ENCODE measurements at regions not wholly inside any gene's neighbourhood (a gene's known extent, or its start where the extent isn't known, plus 50 kb on each side); places are given as distances from the start of the nearest gene placed in this dataset.

GRCh38 chr3:22176911-22177310 lies 425.9 kb upstream of the ZNF385D start:
- 87% methylated on average over 3 of the region's 3 CpGs for WGBS
- no peak overlapping the region for H3K4me3 ChIP-seq (ENCODE audit: low read depth, low read length)
- no peak overlapping the region for H3K27ac ChIP-seq (ENCODE audit: low read depth)

DNA sequence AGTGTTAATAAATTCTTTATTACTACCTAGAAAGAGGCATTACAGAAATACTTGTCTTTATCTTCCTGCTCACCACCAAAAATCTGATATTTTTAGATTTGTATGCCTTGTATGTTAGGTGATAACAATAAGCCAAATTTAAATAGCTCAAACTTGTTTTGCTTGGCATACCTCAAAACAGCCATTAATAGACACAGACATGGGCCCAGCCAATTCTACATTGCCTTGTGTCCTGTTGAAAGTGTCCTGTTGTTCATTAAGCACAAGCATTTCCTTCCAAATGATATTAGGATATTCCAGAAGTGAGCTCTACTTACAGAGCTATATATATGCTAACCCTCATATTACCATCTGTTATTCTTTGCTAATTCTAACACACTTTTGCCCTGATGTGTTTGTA lies 438.6 kb upstream of the ZNF385D start:
- H3K36me3 ChIP-seq (ENCODE audit: insufficient read depth): no peaks in the 10 kb centered on the region
- DNase-seq (ENCODE audit: extremely low spot score): no peak
- H3K4me3 ChIP-seq (ENCODE audit: low read depth, low read length): no peak overlapping the region
- H3K4me1 ChIP-seq (ENCODE audit: insufficient read depth): no peaks in the 10 kb centered on the region
- no peak overlapping the region for H3K27ac ChIP-seq (ENCODE audit: low read depth)

More at GRCh38 chr3:22176911-22177310, 425.9 kb upstream of the ZNF385D start:
- DNase-seq (ENCODE audit: extremely low spot score): no peak
- Histone ChIP-seq H3K4me1 (ENCODE audit: insufficient read depth) (no peaks in the 10 kb centered on the region), H3K36me3 (ENCODE audit: insufficient read depth) (no peaks in the 10 kb centered on the region)

DNA sequence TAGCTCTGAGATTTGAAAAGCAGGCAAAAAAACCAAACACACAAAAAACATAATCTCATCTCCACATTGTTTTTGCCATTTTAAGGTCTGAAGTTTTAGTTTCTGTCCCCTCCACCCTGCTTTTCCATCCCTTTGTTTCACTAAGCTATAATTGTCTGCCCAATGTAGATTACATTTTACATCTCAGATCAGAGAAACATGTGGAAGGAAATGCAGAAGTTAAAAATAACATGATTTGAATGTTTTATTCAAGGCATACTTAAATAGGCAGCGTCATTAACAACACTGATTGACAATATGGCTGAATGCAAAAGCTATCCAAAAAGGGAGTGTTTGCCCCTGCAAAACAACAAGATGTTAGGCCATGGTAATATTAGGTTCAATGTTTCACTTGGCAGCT lies 448.1 kb upstream of the ZNF385D start:
- DNase-seq (ENCODE audit: extremely low spot score): no peak
- no peaks in the 10 kb centered on the region for H3K36me3 ChIP-seq (ENCODE audit: insufficient read depth)

GRCh38 chr3:22208844-22209243 lies 457.8 kb upstream of the ZNF385D start:
- Histone ChIP-seq H3K36me3 (ENCODE audit: insufficient read depth) (no peaks in the 10 kb centered on the region), H3K27ac (ENCODE audit: low read depth) (no peak overlapping the region), H3K4me1 (ENCODE audit: insufficient read depth) (no peaks in the 10 kb centered on the region), H3K4me3 (ENCODE audit: low read depth, low read length) (no peak overlapping the region)
- 28% methylated on average over 1 of the region's 1 CpG for WGBS
- DNase-seq (ENCODE audit: extremely low spot score): no peak

More for the DNA sequence above, 448.1 kb upstream of the ZNF385D start:
- H3K4me3 ChIP-seq (ENCODE audit: low read depth, low read length): no peak overlapping the region
- 78% methylated on average over 1 of the region's 1 CpG for WGBS
- H3K4me1 ChIP-seq (ENCODE audit: insufficient read depth): no peaks in the 10 kb centered on the region
- no peak overlapping the region for H3K27ac ChIP-seq (ENCODE audit: low read depth)

DNA sequence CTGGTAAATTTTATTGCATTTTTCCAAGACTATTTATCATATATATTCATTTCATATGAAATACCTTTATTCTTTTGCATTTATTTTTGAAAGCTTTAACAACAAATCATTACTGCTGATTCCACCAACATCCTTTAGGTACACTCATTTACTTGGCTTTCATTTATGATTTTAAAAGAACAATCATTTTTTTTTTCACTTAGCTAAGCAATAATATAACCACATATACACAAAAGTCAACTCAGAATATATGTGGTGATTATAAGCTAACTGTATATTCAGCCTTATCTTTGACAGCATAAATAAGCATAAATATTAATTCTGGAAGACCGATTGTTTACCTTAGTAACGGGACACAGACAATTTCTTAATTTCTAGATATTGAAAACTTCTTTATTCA lies 458.6 kb upstream of the ZNF385D start:
- no peak overlapping the region for H3K27ac ChIP-seq (ENCODE audit: low read depth)
- WGBS: 93% methylated on average over 2 of the region's 2 CpGs

DNA sequence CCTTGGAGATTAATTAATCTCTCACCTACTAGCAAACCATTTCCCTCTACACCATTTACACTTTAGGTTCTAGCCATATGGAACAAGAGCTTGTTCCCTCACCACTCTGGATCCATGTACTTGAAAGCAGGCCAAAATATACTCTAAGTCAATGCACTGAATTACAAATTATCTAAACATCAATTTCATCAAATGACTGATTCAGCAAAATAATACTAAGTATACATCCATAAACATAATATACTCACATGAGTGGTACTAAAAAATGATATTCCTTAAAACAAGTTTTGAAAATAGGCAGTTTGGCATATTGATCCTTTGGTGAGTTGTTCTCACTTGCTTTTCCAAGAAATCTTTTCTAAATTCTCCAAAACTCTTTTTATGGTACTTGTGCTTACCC lies 459.7 kb upstream of the ZNF385D start:
- DNase-seq (ENCODE audit: extremely low spot score): no peak
- Histone ChIP-seq H3K27ac (ENCODE audit: low read depth) (no peak overlapping the region), H3K36me3 (ENCODE audit: insufficient read depth) (no peaks in the 10 kb centered on the region), H3K4me1 (ENCODE audit: insufficient read depth) (no peaks in the 10 kb centered on the region), H3K4me3 (ENCODE audit: low read depth, low read length) (no peak overlapping the region)

More for the DNA sequence above, 458.6 kb upstream of the ZNF385D start:
- no peak for DNase-seq (ENCODE audit: extremely low spot score)
- H3K4me3 ChIP-seq (ENCODE audit: low read depth, low read length): no peak overlapping the region
- H3K4me1 ChIP-seq (ENCODE audit: insufficient read depth): no peaks in the 10 kb centered on the region
- H3K36me3 ChIP-seq (ENCODE audit: insufficient read depth): no peaks in the 10 kb centered on the region

DNA sequence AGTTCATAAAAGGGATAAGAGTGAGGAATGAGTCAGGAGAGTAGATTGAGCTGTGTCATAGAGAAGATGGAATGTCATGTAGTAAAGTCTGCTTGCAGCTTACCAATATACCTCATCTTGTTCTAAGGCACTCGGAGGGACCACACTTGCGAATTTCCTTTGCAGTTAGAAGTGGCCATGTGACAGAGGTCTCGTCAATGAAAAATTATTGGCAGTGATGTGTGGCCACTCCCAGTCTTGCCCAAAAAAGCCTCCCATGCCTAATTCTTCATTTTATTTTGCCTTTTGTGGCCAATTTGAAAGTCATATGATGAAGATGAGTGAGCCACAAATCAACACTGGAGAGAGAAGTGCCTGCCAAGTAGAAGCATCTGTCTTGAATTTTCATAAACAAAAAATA lies 465.6 kb upstream of the ZNF385D start:
- 90% methylated on average over 3 of the region's 3 CpGs for WGBS
- DNase-seq (ENCODE audit: extremely low spot score): no peak
- no peaks in the 10 kb centered on the region for H3K36me3 ChIP-seq (ENCODE audit: insufficient read depth)
- H3K4me3 ChIP-seq (ENCODE audit: low read depth, low read length): no peak overlapping the region
- no peaks in the 10 kb centered on the region for H3K4me1 ChIP-seq (ENCODE audit: insufficient read depth)
- no peak overlapping the region for H3K27ac ChIP-seq (ENCODE audit: low read depth)

- Histone ChIP-seq H3K27ac (ENCODE audit: low read depth) (no peak overlapping the region), H3K4me3 (ENCODE audit: low read depth, low read length) (no peak overlapping the region), H3K36me3 (ENCODE audit: insufficient read depth) (no peaks in the 10 kb centered on the region), H3K4me1 (ENCODE audit: insufficient read depth) (no peaks in the 10 kb centered on the region)
- WGBS: 89% methylated on average over 7 of the region's 7 CpGs
- no peak for DNase-seq (ENCODE audit: extremely low spot score)
Measured at GRCh38 chr3:22225161-22225560, 474.2 kb upstream of the ZNF385D start.

GRCh38 chr3:22228705-22229104 lies 477.7 kb upstream of the ZNF385D start:
- no peaks in the 10 kb centered on the region for H3K36me3 ChIP-seq (ENCODE audit: insufficient read depth)
- no peaks in the 10 kb centered on the region for H3K4me1 ChIP-seq (ENCODE audit: insufficient read depth)
- 87% methylated on average over 1 of the region's 1 CpG for WGBS
- H3K27ac ChIP-seq (ENCODE audit: low read depth): no peak overlapping the region
- H3K4me3 ChIP-seq (ENCODE audit: low read depth, low read length): no peak overlapping the region
- DNase-seq (ENCODE audit: extremely low spot score): no peak

DNA sequence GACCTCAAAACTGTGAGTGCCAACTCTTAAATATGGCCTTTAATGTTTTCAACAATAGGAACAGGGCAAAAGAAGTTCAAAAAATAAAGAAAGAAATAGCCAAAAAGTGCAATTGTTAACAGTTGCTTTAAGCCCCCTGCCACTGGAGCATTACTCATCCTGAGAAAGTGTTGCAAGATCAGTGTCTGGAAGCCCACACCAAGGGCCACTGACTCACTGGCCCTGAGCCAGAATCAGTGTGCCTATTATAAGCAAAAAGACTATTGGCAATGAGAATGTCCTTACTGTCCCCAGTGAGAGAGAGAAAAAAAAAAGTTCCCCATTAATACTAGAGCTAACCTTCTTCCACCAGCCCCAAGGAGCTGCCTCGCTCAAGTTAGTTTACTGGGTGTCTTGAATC lies 480.1 kb upstream of the ZNF385D start:
- WGBS: 90% methylated on average over 1 of the region's 1 CpG

DNA sequence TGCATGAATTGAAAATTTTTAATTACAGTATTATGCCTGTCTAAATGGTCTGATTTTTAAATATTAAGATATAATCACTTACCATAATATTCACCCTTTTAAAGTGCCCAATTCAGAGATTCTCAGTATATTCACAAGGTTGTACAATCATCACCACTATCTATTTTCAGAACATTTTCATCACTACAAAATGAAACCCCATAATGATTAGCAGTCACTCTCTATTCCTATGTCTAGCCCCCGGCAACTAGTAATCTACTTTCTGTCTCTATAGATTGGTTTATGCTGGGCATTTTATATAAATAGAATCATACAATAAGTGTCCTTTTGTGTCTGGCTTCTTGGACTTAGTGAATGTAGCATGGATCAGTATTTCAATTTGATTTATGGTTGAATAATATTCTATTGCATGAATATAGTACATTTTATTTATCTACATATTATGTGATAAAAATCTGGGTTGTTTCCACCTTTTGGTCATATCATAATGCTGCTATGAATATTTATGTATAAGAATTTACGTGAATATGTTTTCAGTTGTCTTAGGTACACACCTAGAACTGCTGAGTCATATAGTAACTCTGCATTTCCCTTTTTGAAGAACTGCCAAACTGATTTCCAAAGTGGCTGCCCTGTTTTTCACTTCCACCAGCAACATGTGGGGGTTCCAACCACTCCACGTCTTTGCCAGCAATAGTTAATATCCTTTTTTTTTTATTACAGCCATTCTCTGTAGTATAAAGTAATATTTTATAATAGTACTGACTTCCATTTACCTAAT lies 485.7 kb upstream of the ZNF385D start:
- WGBS: 77% methylated on average over 3 of the region's 3 CpGs
- Histone ChIP-seq H3K36me3 (ENCODE audit: insufficient read depth) (no peaks in the 10 kb centered on the region), H3K4me1 (ENCODE audit: insufficient read depth) (no peaks in the 10 kb centered on the region), H3K4me3 (ENCODE audit: low read depth, low read length) (no peak overlapping the region), H3K27ac (ENCODE audit: low read depth) (no peak overlapping the region)
- DNase-seq (ENCODE audit: extremely low spot score): no peak

More for the DNA sequence above, 480.1 kb upstream of the ZNF385D start:
- Histone ChIP-seq H3K4me1 (ENCODE audit: insufficient read depth) (no peaks in the 10 kb centered on the region), H3K27ac (ENCODE audit: low read depth) (no peak overlapping the region), H3K4me3 (ENCODE audit: low read depth, low read length) (no peak overlapping the region), H3K36me3 (ENCODE audit: insufficient read depth) (no peaks in the 10 kb centered on the region)
- no peak for DNase-seq (ENCODE audit: extremely low spot score)

DNA sequence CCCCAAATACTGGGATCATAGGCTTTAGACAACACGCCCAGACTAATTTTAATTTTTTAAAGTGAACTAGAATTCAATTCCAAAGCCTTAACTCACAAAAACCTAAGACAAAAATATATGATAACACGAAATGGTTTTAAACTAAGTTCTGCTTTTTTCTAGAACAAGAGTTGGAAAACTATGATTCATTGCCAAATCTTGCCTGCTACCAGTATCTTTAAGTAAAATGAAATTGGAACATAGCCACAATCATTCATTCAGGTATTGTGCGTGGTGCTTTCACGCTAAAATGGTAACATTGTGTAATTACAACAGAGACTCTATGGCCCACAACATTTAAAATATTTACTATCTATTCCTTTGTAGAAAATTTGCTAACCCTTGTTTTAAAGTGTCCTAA lies 488.0 kb upstream of the ZNF385D start:
- Histone ChIP-seq H3K36me3 (ENCODE audit: insufficient read depth) (no peaks in the 10 kb centered on the region), H3K4me1 (ENCODE audit: insufficient read depth) (no peaks in the 10 kb centered on the region), H3K27ac (ENCODE audit: low read depth) (no peak overlapping the region), H3K4me3 (ENCODE audit: low read depth, low read length) (no peak overlapping the region)
- 55% methylated on average over 4 of the region's 4 CpGs for WGBS
- DNase-seq (ENCODE audit: extremely low spot score): no peak

DNA sequence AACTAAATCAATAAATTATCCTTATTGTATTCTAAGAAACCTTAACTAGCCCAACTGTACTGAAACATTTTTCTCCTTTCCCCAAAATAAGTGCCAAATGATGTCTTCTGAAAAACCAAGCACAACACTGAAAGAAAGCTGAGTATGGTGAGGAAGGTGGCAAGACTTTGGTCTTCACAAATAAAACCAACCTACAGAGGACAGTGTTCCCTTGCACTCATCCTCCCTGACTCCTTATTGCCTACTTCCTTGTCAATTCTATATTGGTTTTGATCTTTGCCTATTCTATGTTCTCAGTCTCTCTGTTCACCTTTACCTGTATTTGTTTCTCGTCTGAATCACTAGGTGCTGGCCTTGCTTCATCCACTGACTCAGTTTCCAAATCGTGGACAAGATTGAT lies 490.1 kb upstream of the ZNF385D start:
- no peaks in the 10 kb centered on the region for H3K4me1 ChIP-seq (ENCODE audit: insufficient read depth)
- no peak overlapping the region for H3K27ac ChIP-seq (ENCODE audit: low read depth)
- 91% methylated on average over 2 of the region's 2 CpGs for WGBS
- no peaks in the 10 kb centered on the region for H3K36me3 ChIP-seq (ENCODE audit: insufficient read depth)
- H3K4me3 ChIP-seq (ENCODE audit: low read depth, low read length): no peak overlapping the region
- no peak for DNase-seq (ENCODE audit: extremely low spot score)

DNA sequence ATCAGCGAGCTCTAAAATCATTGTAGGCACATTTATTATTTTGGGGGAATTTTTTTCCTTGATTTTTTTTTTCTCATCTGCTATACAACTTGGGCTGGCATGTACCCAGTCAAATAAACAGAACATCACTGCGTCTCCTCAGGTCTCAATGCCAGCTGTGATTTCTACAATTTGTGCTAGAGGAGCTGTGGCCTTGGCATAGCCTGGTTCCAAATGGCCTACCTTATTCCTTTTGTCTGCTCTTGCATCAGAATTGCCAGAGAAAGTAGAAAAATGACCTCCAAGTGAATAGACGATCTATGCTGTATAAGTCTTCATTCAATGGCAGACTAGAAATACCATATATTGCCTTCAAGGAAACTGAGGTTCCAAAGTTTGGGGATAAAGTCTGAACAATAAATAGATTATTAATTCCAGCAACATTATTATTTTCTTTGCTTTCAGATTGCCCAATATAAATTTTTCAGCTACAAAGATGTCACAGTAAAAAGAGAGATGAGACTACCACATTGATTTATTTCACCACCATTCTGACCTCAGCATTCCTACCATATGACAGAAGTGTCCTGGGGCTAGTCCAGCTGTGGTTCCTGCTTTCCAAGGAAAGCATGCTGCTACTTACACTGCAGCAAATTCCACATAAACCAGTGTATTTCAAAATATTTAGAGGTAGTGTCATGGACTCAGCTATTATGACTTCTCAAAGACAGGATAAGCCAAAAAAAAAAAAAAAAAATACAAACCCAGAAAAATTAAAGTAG lies 493.9 kb upstream of the ZNF385D start:
- H3K4me3 ChIP-seq (ENCODE audit: low read depth, low read length): no peak overlapping the region
- H3K36me3 ChIP-seq (ENCODE audit: insufficient read depth): no peaks in the 10 kb centered on the region
- H3K4me1 ChIP-seq (ENCODE audit: insufficient read depth): no peaks in the 10 kb centered on the region
- H3K27ac ChIP-seq (ENCODE audit: low read depth): no peak overlapping the region
- no peak for DNase-seq (ENCODE audit: extremely low spot score)
- WGBS: 70% methylated on average over 3 of the region's 3 CpGs
